GM21381 (cell line): ENCODE measurements at regions not wholly inside any gene's neighbourhood (a gene's known extent, or its start where the extent isn't known, plus 50 kb on each side); places are given as distances from the start of the nearest gene placed in this dataset.

Experiments
- ATAC-seq: cut with Tn5 transposase; IDR thresholded peaks from one replicate; pipeline ENCODE4 v1.9.1; 2021; ENCODE audit warnings: mild to moderate bottlenecking, moderate library complexity; ENCODE audit not compliant: unreplicated experiment

DNA sequence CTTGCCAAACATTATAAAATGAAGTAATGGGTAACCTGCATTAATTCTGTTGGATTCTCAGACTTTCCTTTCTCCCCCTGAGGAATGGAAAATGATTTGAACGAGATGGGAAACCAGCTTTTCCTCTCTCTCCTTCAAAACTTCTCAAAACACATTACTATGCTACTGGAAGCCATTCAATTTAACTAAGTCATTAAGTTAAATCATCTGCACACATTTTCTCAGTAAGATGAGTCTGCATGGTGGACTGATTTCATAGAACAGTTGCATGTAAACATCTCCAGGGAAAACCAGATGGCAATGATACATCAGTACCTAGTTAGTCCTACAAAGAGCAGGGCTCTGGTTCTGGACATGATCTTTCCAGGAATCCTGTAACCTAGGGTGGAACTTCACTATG, 59.9 kb downstream of the BMP4 start:
- ATAC-seq, result no peak

DNA sequence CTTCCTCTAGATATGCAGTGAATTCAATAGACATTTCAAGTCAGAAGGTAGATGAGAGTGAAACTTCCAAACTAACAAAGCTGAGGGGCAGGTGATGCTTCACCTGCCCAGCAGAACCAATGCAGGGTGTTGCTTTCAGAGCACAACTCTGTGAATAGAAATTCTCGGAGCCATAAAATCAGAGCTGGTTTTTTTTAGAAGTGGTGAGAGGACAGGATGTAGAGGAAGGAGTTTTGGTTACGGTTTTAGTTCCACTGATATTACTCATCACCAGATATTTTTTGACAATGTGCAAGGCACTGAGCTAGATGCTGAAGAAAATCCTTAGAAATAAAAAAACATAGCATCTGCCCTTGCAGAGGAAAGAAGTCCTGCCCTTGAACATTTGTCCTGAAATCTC, 62.2 kb downstream of the BMP4 start:
- ATAC-seq, result peak; percentile 74

DNA sequence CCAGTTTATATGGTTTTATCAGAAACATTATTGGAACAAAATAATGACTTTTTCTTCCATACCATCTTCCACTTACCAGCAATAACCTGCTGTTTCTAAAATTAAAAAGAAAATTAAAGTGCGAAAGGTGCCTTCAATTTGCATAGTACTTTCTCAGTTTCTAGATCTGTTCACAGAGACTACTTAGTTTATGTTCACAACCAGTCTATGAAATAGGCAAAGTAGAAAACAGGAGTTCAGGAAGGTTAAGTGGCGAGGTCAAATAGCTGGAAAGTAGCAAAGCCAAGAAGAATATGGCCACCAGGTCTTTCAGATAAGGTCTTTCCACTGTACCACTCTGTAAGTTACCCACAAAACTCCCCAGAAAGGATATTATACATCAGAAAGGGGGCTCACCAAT, 63.3 kb downstream of the BMP4 start:
- no peak for ATAC-seq

DNA sequence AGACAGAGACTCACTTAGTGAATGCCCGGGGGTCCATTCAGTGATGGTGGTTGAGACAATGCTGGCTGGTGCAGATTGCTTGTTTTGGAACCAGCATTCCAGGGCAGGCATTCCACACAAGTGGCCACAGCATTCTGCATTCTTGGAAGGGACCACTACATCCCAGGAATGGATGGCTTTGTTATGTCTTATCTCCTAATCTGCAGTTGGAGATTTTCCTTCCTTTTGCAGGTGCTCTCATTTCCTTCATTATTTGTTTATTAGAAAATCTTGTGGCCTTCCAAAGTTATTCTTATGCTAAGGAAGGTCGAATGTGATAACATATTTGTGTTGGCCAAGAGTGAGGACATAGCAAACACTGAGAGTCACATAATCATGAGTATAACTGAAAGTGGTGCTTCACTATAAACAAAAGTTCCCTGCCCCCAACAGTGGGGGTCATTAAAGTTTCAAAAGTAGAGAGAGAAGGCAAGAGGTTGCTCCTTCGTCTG, 66.0 kb downstream of the BMP4 start:
- ATAC-seq, result no peak

DNA sequence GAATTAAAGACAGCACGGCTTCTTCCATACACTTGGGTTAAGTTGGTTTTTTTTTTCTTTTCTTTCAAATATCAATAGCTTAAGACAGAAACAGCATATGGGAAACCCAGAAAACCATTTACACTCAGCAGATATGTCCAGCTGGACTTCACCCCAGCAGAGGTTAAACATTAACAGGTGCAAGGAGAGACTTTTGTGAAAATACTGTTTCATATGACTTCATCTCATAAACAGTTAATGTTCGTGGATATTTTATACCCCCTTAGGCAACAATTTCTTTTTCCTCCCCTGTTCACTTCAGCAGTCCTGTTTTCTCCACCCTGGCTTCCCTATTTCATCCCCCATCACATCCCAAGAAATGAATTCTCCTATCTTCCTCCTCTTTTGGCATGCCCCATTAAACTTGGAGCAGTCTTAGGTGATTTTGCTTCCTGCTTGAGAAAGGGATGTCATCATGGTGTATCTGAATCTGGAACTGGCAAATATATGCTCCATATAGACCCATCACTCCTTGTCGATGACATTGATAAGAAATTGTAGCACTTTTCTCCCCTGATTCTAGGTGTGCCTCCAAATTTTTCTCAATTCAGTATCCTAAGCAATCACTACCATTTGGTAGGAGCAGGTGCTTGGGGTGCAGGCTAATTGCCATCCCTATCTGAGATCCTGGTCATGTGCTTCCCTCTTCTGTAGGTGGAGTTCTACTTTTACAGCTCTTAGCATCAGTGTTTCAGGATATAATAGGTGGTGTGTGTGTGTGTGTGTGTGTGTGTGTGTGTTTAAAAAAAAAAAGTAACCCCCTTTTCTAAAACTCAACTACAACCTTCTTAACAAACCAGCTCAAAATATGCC, 67.9 kb downstream of the BMP4 start:
- no peak for ATAC-seq

DNA sequence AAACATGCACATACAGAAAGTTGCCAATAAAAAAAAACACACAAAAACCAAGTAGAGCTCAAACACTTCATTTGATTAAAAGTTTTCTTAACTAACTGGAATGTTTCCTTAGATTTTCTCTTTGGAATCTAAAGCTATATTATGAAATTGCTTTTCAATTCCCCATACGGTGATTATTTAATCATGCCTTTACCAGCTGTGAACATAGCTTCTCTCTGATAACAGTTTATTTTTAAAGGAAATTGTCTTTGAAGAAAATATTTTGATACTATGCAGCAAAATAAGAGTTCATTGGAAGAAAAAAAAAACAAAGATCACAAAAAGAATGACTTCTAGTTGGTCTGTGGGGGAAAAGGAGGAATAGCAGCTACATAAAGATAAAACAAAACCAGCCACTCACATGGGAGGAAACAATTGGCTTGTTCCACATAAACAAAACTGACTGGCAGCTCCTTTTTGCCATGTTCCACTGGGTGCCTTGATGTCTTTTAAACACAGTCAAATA, 71.4 kb downstream of the BMP4 start:
- no peak for ATAC-seq

DNA sequence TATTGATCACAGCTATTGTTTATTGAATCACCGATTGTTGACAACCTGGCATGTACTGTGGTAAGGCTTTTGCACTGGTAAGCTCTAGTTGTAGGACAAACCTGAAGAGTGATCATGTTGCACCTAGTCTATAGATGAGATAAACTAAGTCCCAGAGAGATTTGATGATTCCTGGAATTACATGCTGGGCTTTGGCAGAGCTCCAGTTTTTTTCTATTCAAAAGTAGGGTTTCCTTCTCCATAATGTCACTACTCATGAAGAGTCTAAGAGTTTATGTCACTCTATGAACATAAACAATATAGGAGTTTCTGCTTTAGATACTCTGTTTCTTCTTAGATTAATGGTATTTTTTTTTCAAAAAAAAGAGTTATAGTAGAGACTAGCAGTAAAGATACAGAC, 72.0 kb downstream of the BMP4 start:
- no peak for ATAC-seq

DNA sequence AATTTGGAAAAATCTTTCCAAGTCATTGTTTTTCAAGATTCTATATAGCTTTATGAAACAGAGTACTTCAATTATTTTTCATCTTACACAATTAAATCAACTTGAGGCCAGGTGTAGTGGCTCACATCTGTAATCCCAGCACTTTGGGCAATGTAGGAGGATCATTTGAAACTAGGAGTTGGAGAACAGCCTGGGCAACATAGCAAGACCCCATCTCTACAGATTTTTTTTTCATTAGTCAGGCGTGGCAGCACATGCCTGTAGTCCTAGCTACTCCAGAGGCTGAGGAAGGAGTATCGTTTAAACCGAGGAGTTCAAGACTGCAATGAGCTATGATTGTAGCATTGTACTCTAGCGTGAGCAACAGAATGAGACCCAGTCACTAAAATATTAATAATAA, 72.9 kb downstream of the BMP4 start:
- no peak for ATAC-seq

DNA sequence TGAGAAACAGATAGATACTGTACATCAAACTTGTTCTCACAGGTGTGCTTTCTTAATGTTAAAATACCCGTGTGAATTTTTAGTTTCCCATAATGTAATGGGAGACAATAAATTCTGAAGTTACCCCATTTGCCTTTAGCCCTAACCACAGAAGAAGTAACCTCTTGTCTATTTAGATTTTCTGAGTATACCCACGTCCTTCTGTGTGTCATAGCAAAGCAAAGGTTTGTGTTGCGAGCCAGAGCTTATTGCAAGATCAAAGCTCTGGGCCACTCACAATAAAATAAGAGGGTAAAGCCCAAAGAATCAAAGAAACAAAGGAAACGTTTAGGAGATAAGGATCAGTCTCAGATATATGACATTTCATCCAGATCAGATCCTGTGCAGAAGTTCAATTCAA, 73.9 kb downstream of the BMP4 start:
- no peak for ATAC-seq

DNA sequence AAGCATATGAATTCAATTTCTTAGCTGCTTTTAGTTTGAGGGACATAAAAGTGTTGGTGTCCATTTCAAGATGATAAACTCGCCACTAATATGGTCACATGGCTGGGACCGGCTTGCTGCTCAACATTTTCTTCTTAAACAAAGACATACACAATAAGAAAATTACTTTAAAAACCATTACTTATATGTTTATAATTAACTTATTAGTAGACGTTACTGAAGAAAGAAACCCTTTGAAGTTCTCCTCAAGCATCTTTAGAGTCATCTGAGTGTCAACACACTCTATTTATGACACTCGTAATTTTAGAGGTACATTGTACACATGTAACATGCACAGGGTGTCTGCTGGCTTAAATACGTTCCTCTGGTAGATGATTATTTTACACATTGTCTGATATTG, 74.7 kb downstream of the BMP4 start:
- ATAC-seq, result no peak

DNA sequence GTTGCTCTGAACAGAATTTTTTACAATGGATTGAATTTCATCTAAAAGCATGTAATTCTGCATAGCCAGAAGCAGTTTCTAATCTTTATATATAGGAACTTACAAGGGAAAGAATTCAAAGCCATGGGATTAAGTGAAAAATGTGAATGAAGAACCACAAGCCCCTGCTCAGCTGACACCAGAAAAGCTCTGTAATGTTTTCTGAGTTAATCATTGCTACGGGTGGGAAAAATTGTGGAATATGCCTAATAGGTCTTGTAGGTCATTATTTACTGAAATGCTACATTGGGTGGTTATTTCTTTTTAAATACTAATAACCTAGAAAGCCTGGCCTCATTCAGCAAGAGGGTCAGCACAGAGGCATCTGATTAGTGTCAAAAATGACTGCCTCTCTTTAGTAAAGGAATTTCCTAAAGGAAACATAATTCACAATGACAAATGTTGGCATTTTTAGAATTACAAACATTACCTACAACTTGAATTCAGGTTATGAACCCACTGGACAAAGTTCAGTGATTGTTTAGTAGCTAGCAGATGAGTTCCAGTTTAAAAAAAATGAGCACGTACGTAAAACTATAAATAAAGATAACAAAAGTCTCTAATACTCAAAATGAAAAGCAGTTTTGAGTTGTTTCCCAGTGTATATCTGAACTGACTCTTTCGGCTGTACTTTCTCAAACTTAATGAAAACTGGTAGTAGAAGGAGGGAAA, 75.3 kb downstream of the BMP4 start:
- no peak for ATAC-seq

DNA sequence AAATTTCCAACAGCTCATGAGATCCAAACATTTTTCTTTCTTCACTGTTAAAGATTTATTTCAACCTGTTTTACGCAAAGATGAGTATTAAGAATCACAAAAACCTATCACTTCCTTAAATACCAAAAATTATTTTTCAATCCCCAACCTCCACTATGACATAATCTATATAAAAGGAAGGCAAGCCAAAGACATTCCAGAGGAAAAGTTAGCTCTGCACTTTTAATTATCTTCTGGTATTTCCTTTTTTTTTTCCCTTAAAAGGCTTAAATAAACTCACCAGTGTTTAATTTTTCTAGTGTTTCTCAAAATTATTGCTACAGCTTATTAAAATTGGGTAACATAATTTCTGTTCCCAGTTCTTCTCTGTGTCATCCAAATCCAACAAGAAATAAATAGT, 75.9 kb downstream of the BMP4 start:
- ATAC-seq, result no peak

DNA sequence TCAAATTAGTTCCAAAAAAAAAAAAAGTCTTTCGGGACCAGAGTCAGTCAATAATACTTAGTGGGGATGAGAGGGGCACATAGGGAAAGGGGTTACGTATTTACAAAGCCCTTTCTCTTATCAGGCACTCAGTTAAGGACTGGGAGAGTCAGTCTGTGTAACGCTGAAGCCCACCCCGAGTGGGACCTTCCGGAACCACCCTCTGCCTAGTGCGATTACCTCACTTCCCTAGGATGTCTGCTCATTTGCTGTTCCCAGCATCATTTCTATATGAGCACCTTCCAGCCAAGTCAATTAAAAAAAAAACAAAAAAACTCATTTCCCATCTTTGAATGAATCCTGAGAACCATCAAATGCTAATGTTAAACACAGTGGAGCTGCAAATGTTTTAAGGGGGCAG, 76.9 kb downstream of the BMP4 start:
- ATAC-seq, result no peak

DNA sequence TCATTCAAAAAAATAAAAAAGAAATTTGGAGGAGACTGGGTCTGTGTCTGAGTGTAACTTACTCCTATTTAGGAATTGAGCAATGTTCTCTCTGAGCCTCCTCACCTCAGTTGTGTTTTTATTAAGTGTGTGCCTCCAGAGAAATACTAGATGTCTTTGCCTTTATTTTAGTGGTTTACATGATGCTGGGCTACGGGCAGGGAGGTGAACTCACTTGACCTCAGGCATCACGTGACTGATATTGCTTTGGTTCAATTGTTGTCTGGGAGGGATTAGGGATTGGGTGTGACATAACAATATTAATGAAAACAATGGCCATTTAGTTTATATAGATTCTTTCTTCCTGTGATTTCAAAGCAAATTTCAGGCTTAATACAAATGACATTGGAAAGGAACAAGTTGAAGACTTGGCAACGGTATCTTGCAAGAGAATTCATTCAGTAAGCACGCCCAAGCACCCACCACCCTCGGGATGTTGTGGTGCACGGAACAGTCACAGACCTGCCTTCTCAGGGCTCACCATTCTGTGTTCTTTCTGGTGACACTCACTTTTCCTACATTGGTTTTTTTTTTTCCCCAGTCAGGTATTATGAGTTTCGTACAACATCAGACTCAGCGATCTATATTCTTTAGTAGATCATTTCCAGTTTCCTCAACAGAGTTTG, 77.5 kb downstream of the BMP4 start:
- ATAC-seq, result no peak

DNA sequence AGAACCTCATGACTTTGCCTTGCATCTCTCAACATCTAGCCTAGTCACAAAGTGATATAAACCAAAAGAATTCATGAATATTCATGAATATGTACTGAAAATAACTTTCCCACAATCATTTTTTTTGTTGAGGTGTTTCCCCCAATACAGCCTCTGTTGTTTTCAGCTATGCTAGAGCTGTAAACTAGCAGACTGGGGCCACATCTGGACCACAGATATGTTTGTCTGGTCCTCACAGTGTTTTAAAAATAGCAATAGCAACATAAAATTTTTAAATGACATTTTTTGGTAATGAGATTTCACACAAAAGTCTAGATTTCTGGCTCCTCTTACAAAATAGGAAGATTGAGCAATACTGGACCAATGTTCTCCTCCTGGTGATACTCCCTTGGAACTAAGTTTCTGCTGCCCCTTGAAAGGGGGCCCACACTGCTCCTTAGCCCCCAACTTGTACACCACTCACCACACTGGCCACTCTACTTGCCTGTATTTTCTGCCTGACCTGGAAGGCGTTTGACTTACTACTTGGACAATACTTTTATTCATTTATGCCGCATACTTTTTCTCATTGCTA, 81.2 kb downstream of the BMP4 start:
- ATAC-seq, result no peak

DNA sequence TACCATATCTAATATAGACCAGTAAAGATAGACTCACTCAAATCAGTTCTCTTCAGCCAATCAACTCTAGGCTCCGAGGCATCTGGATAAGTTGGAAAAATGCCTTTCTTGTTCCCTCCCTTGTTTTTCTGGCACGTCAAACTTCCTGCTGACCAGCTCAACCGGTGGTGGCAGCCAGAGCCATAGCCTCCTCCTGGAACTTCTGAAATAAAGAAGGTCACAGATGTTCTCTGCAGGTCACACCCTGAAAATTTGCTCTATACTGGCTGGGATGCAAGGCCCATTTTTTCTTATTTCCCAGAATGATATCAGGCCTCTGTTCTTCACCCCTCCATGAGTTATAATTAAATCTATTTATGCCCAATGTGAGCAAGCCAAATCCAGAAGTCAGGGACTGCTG, 81.9 kb downstream of the BMP4 start:
- ATAC-seq, result no peak

DNA sequence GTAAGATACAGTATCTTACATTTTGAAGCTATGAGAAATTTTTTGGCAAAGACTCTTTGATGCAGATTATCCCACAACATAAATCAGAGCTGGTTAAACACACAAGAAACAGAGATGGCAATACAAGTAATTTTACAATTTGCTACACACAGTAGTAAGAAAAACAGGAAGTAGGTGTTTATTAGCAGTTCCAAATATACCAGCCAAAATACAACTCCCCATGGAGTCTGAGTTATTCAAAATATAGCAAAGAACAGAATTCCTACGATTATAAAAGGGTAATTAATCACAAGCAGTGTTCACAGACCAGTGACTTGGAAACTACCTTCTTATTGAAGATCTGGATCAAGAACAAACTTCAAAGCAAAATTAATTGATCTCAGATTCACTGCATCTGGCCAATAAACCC, 83.9 kb downstream of the BMP4 start:
- ATAC-seq, result no peak

DNA sequence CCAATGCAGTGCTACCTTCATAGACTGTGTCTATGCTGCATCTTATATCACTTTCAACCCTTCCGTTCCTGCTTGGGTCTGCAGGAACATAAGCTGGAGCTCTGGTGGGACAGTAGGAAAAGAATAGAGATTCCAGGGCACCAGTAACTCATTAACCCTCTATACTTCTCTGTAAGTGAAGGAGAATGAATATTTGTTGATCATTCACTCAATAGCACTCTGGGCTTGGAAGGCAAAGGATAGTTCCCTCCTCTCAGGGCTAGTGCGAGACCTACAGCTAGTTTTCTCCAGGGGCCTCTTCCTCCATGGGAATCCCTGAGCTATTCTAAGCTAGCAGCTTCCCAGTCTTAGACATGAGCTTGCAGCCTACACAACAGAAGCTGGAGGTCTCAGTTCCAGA, 84.7 kb downstream of the BMP4 start:
- no peak for ATAC-seq

DNA sequence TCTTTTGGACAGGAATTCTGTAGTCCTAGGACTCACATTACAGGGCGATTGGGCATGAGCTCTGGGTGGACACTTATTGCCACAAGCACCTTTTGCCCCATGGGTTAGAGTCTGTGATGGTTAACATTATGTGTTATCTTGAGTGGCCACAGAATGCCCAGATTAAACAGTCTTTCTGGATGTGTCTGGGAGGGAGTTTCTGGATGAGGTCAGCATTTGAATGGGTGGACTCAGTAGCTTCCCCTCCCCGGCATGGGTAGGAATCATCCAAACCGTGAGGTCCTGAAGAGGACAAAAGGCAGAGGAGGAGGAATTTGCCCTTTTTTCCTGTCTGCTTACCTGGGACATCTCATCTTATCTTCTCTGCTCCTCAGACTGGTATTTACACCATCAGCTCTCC, 85.6 kb downstream of the BMP4 start:
- ATAC-seq, result no peak

DNA sequence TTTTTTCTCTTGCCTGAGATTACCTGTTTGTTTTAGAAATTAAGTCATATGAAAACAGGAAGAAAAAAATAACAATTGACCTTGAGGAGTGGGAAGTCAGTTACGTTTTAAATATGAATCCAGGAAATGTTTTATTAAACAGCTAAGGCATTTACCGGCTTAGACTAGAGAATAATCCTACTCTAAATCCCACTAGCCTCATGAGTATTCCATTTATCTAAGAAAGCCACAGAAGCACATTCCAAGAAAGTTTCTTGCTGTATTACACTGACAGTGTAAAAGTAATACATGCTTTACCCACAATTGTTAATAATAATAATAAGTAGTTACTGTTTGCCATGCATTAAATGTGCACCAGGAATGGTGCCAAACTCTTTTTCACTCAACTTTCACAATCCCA, 90.9 kb downstream of the BMP4 start:
- no peak for ATAC-seq

DNA sequence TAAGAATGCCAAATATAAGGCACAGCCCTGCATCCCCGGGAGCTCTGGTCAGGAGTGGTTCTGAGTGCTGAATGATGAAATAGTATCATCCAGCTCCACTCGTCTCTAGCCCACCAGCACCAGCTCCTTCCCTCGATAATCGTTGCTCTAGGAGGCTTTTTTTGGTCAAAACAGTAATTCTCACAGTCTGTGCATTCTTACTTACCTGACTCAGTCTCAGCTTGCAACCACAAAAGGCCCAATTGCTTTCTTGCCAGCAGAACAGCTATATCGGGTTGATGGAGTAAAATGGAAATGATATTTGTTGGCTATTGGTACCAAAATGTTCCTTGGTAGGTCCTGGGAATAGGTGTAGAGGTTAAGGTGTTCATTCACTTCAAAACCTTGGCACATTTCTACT, 94.8 kb downstream of the BMP4 start:
- no peak for ATAC-seq
